WTC11 (cell line): ENCODE measurements at regions not wholly inside any gene's neighbourhood (a gene's known extent, or its start where the extent isn't known, plus 50 kb on each side); places are given as distances from the start of the nearest gene placed in this dataset.

ENCODE experiments used
- ATAC-seq: fragments of 200-7000 bp; cut with Tn5 transposase; 2 replicates; pipeline ENCODE4 v1.10.0; 2021; ENCODE audit warnings: mild to moderate bottlenecking, moderate library complexity
- CTCF ChIA-PET: fragments of 300-600 bp; sonication (Branson Sonifier 250); formaldehyde crosslinking; loops from one replicate; lab custom pipeline; 2021; ENCODE audit warnings: antibody characterized with exemption; lab: Charles Lee
- POLR2A ChIA-PET: fragments of 350-600 bp; sonication (Branson Sonifier 250); formaldehyde crosslinking; loops from one replicate; lab custom pipeline; 2021; ENCODE audit warnings: antibody characterized with exemption; lab: Charles Lee
- DNase-seq: peaks from one replicate; pipeline ENCODE4 v3.0.0; 2021; ENCODE audit warnings: low spot score
- H3K27ac Mint-ChIP-seq: 2 replicates; pipeline ENCODE4 v1.8.0; 2021; ENCODE audit warnings: mixed read lengths
- H3K27me3 Mint-ChIP-seq: 2 replicates; pipeline ENCODE4 v1.8.0; 2021; ENCODE audit warnings: low read depth, mild to moderate bottlenecking, moderate library complexity, mixed read lengths
- H3K36me3 Mint-ChIP-seq: 2 replicates; pipeline ENCODE4 v1.8.0; 2021; ENCODE audit warnings: mixed read lengths
- H3K4me1 Mint-ChIP-seq: 2 replicates; pipeline ENCODE4 v1.8.0; 2022; ENCODE audit warnings: mixed read lengths
- H3K4me3 Mint-ChIP-seq: 2 replicates; pipeline ENCODE4 v1.8.0; 2021; ENCODE audit warnings: mild to moderate bottlenecking, moderate library complexity, mixed read lengths
- H3K9me3 Mint-ChIP-seq: 2 replicates; pipeline ENCODE4 v1.8.0; 2021; ENCODE audit warnings: mixed read lengths
- ATF1 ChIP-seq: sonication (generic); formaldehyde crosslinking; IDR thresholded peaks from 2 replicates; pipeline ENCODE4 v1.8.1; 2023; ENCODE audit warnings: mild to moderate bottlenecking, moderate library complexity, missing genetic modification reagents
- CREB1 ChIP-seq: sonication (generic); formaldehyde crosslinking; IDR thresholded peaks from 2 replicates; pipeline ENCODE4 v1.8.0; 2023; ENCODE audit warnings: mild to moderate bottlenecking, missing genetic modification reagents
- CREM ChIP-seq: sonication (generic); formaldehyde crosslinking; IDR thresholded peaks from 2 replicates; pipeline ENCODE4 v1.8.1; 2022; ENCODE audit warnings: mild to moderate bottlenecking, missing genetic modification reagents, moderate library complexity
- IRF2 ChIP-seq: sonication (generic); formaldehyde crosslinking; IDR thresholded peaks from 2 replicates; pipeline ENCODE4 v1.8.0; 2022; ENCODE audit warnings: low read depth, missing genetic modification reagents, borderline replicate concordance
- NFYB ChIP-seq: sonication (generic); formaldehyde crosslinking; conservative IDR thresholded peaks from 2 replicates; pipeline ENCODE4 v1.8.0; 2022; ENCODE audit warnings: low read depth, missing genetic modification reagents
- NR2C2 ChIP-seq: sonication (generic); formaldehyde crosslinking; IDR thresholded peaks from 2 replicates; pipeline ENCODE4 v1.8.0; 2022; ENCODE audit warnings: mild to moderate bottlenecking, missing genetic modification reagents
- NR3C1 ChIP-seq: sonication (generic); formaldehyde crosslinking; conservative IDR thresholded peaks from 2 replicates; pipeline ENCODE4 v1.8.1; 2023; ENCODE audit warnings: low read depth, mild to moderate bottlenecking, missing genetic modification reagents
- OVOL2 ChIP-seq: fragments of 250-450 bp; sonication (Bioruptor Pico); IDR thresholded peaks from 2 replicates; pipeline ENCODE4 v1.9.0; 2021; ENCODE audit warnings: mild to moderate bottlenecking, borderline replicate concordance
- PRRX2 ChIP-seq: fragments of 250-450 bp; sonication (Bioruptor Pico); IDR thresholded peaks from 2 replicates; pipeline ENCODE4 v1.8.0; 2021; ENCODE audit warnings: mild to moderate bottlenecking
- RELA ChIP-seq: sonication (generic); formaldehyde crosslinking; IDR thresholded peaks from 2 replicates; pipeline ENCODE4 v1.8.1; 2022; ENCODE audit warnings: missing genetic modification reagents, mild to moderate bottlenecking, borderline replicate concordance
- TCF7 ChIP-seq: sonication (generic); formaldehyde crosslinking; IDR thresholded peaks from 2 replicates; pipeline ENCODE4 v1.8.0; 2022; ENCODE audit warnings: mild to moderate bottlenecking, low read depth, missing genetic modification reagents, moderate library complexity
- ZBTB21 ChIP-seq: sonication (generic); formaldehyde crosslinking; IDR thresholded peaks from 2 replicates; pipeline ENCODE4 v1.8.1; 2023; ENCODE audit warnings: mild to moderate bottlenecking, missing genetic modification reagents, borderline replicate concordance
- ZNF317 ChIP-seq: sonication (generic); formaldehyde crosslinking; IDR thresholded peaks from 2 replicates; pipeline ENCODE4 v1.8.1; 2023; ENCODE audit warnings: low read depth, mild to moderate bottlenecking, moderate library complexity, missing genetic modification reagents, borderline replicate concordance
- ZNF416 ChIP-seq: fragments of 250-450 bp; sonication (Bioruptor Pico); IDR thresholded peaks from 2 replicates; pipeline ENCODE4 v1.9.0; 2021; ENCODE audit warnings: mild to moderate bottlenecking, inconsistent platforms
- ZNF532 ChIP-seq: fragments of 250-450 bp; sonication (Bioruptor Pico); IDR thresholded peaks from 2 replicates; pipeline ENCODE4 v1.9.0; 2021; ENCODE audit warnings: mild to moderate bottlenecking, borderline replicate concordance
- ZSCAN18 ChIP-seq: fragments of 250-450 bp; sonication (Bioruptor Pico); IDR thresholded peaks from 2 replicates; pipeline ENCODE4 v2.1.2; 2022; ENCODE audit warnings: mild to moderate bottlenecking, moderate library complexity
- TF ChIP-seq, protein P1 (sequence below): sonication (generic); formaldehyde crosslinking; IDR thresholded peaks from 2 replicates; pipeline ENCODE4 v1.8.0; 2022; ENCODE audit warnings: mild to moderate bottlenecking, missing genetic modification reagents
- TF ChIP-seq, protein P2 (sequence below): sonication (generic); formaldehyde crosslinking; IDR thresholded peaks from 2 replicates; pipeline ENCODE4 v1.8.0; 2023; ENCODE audit warnings: mild to moderate bottlenecking, missing genetic modification reagents

GRCh38 chr7:156064971-156065386 lies 252.7 kb upstream of the SHH start:
- H3K27ac Mint-ChIP-seq: no peak overlapping the region

GRCh38 chr7:156063241-156063810 lies 251.1 kb upstream of the SHH start:
- Mint-ChIP-seq H3K27me3 (peaks cover 11% of the 10 kb centered on the region), H3K27ac (no peak overlapping the region), H3K36me3 (peaks cover 63% of the 10 kb centered on the region), H3K9me3 (peaks cover 72% of the 10 kb centered on the region), H3K4me1 (no peaks in the 10 kb centered on the region), H3K4me3 (no peak overlapping the region)
- ChIA-PET CTCF (no interaction called here), POLR2A (no interaction called here)
- DNase-seq: no peak
- TF ChIP-seq, protein P1, sequence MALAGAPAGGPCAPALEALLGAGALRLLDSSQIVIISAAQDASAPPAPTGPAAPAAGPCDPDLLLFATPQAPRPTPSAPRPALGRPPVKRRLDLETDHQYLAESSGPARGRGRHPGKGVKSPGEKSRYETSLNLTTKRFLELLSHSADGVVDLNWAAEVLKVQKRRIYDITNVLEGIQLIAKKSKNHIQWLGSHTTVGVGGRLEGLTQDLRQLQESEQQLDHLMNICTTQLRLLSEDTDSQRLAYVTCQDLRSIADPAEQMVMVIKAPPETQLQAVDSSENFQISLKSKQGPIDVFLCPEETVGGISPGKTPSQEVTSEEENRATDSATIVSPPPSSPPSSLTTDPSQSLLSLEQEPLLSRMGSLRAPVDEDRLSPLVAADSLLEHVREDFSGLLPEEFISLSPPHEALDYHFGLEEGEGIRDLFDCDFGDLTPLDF: no peak
- TF ChIP-seq OVOL2 (CRISPR knock-in tag): no peak
- no peak for TF ChIP-seq ZNF416
- TF ChIP-seq CREM: no peak
- no peak for TF ChIP-seq NR2C2
- TF ChIP-seq ZSCAN18 (CRISPR knock-in tag): no peak
- no peak for ATAC-seq

More at GRCh38 chr7:156064971-156065386, 252.7 kb upstream of the SHH start:
- no peaks in the 10 kb centered on the region for H3K4me1 Mint-ChIP-seq
- ATAC-seq: no peak
- no peak overlapping the region for H3K4me3 Mint-ChIP-seq
- H3K27me3 Mint-ChIP-seq: peaks cover 14% of the 10 kb centered on the region
- H3K9me3 Mint-ChIP-seq: peaks cover 75% of the 10 kb centered on the region
- ChIA-PET POLR2A (no interaction called here), CTCF (no interaction called here)
- no peak for DNase-seq
- TF ChIP-seq IRF2 (CRISPR knock-in tag): no peak
- no peak for TF ChIP-seq ZBTB21
- no peak for TF ChIP-seq NFYB (CRISPR knock-in tag)
- TF ChIP-seq, protein P2, sequence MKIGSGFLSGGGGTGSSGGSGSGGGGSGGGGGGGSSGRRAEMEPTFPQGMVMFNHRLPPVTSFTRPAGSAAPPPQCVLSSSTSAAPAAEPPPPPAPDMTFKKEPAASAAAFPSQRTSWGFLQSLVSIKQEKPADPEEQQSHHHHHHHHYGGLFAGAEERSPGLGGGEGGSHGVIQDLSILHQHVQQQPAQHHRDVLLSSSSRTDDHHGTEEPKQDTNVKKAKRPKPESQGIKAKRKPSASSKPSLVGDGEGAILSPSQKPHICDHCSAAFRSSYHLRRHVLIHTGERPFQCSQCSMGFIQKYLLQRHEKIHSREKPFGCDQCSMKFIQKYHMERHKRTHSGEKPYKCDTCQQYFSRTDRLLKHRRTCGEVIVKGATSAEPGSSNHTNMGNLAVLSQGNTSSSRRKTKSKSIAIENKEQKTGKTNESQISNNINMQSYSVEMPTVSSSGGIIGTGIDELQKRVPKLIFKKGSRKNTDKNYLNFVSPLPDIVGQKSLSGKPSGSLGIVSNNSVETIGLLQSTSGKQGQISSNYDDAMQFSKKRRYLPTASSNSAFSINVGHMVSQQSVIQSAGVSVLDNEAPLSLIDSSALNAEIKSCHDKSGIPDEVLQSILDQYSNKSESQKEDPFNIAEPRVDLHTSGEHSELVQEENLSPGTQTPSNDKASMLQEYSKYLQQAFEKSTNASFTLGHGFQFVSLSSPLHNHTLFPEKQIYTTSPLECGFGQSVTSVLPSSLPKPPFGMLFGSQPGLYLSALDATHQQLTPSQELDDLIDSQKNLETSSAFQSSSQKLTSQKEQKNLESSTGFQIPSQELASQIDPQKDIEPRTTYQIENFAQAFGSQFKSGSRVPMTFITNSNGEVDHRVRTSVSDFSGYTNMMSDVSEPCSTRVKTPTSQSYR (CRISPR knock-in tag): no peak
- no peak for TF ChIP-seq CREB1
- TF ChIP-seq ZNF317: no peak
- no peak for TF ChIP-seq NR3C1 (CRISPR knock-in tag)
- TF ChIP-seq ATF1 (CRISPR knock-in tag): no peak
- no peak for TF ChIP-seq CREM
- no peak for TF ChIP-seq PRRX2 (CRISPR knock-in tag)
- H3K36me3 Mint-ChIP-seq: peaks cover 63% of the 10 kb centered on the region

DNA sequence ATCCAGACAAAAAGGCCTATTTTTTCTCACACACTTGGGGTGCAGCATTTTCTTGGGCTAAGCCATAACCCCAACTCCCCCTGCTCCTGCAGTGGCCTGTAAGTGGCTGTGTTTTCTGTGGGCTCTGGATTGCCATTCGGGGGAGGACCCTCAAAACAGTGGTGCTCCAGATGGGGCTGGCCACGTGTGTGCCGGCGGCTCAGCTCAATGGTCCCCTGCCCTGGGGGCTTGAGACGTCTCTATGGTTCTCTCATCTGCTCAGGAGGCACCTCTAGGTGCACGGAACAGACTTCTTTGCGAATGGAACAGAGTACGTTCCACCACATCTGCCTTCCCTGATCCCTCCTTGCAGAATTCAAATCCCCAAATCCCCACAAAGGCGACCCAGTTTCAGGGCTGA lies 250.0 kb upstream of the SHH start:
- CTCF ChIA-PET: no interaction called here
- no peak for TF ChIP-seq ZNF532
- no peak for TF ChIP-seq ZSCAN18 (CRISPR knock-in tag)
- no peak for TF ChIP-seq TCF7 (CRISPR knock-in tag)
- no peak for TF ChIP-seq RELA (CRISPR knock-in tag)
- TF ChIP-seq, protein P1: no peak
- no peak for ATAC-seq
- Mint-ChIP-seq H3K27me3 (peaks cover 11% of the 10 kb centered on the region), H3K4me3 (no peak overlapping the region), H3K27ac (no peak overlapping the region), H3K4me1 (no peaks in the 10 kb centered on the region), H3K36me3 (peaks cover 57% of the 10 kb centered on the region), H3K9me3 (peaks cover 62% of the 10 kb centered on the region)
- DNase-seq: no peak
- POLR2A ChIA-PET: no interaction called here
